Type B pancreatic cell (in vitro differentiated cells): ENCODE measurements at regions not wholly inside any gene's neighbourhood (a gene's known extent, or its start where the extent isn't known, plus 50 kb on each side); places are given as distances from the start of the nearest gene placed in this dataset.

Source experiments
- DNase-seq: peaks from one replicate; pipeline ENCODE4 v3.0.0; 2021; ENCODE audit warnings: mixed read lengths; ENCODE audit not compliant: unreplicated experiment; ENCODE audit errors: extremely low spot score
- H3K27ac Mint-ChIP-seq: 2 replicates; pipeline ENCODE4 v1.8.0; 2021; ENCODE audit warnings: mild to moderate bottlenecking, mixed read lengths
- H3K27me3 Mint-ChIP-seq: 2 replicates; pipeline ENCODE4 v1.8.0; 2021; ENCODE audit warnings: mixed read lengths
- H3K36me3 Mint-ChIP-seq: 2 replicates; pipeline ENCODE4 v1.8.0; 2021; ENCODE audit warnings: mixed read lengths
- H3K4me1 Mint-ChIP-seq: one replicate; pipeline ENCODE4 v1.8.0; 2021; ENCODE audit warnings: mixed read lengths; ENCODE audit not compliant: unreplicated experiment
- H3K4me3 Mint-ChIP-seq: 2 replicates; pipeline ENCODE4 v1.8.0; 2021; ENCODE audit warnings: mild to moderate bottlenecking, mixed read lengths
- H3K9me3 Mint-ChIP-seq: 2 replicates; pipeline ENCODE4 v1.8.0; 2021; ENCODE audit warnings: mixed read lengths
- TF ChIP-seq, protein P1 (sequence below): fragments of 200-600 bp; sonication (generic); conservative IDR thresholded peaks from 2 replicates; pipeline ENCODE4 v1.5.0; 2021; ENCODE audit warnings: antibody characterized with exemption, mild to moderate bottlenecking

DNA sequence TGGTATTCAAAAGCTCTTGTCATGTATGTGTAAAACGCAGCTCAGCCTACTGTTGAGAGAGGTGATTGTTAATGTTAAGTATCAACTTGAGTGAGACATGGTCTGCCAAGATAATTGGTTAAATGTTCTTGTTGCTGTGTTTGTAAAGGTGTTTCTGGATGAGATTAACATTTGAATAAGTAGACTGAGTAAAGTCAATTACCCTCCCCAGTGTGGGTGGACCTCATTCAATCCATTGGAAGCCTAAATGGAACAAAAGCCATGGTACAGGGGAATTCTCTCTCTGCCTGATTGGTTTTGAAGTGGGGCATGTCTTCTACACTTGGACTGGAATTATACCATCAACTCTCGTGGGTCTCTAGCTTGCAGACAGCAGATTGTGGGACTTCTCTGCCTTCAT lies 63.8 kb upstream of the RERGL start:
- Mint-ChIP-seq H3K4me1 (no peaks in the 10 kb centered on the region), H3K4me3 (no peak overlapping the region), H3K9me3 (peaks cover 4% of the 10 kb centered on the region), H3K27me3 (no peaks in the 10 kb centered on the region), H3K27ac (no peak overlapping the region), H3K36me3 (peaks cover 6% of the 10 kb centered on the region)
- DNase-seq = no peak
- TF ChIP-seq, protein P1, sequence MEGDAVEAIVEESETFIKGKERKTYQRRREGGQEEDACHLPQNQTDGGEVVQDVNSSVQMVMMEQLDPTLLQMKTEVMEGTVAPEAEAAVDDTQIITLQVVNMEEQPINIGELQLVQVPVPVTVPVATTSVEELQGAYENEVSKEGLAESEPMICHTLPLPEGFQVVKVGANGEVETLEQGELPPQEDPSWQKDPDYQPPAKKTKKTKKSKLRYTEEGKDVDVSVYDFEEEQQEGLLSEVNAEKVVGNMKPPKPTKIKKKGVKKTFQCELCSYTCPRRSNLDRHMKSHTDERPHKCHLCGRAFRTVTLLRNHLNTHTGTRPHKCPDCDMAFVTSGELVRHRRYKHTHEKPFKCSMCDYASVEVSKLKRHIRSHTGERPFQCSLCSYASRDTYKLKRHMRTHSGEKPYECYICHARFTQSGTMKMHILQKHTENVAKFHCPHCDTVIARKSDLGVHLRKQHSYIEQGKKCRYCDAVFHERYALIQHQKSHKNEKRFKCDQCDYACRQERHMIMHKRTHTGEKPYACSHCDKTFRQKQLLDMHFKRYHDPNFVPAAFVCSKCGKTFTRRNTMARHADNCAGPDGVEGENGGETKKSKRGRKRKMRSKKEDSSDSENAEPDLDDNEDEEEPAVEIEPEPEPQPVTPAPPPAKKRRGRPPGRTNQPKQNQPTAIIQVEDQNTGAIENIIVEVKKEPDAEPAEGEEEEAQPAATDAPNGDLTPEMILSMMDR = no peak

DNA sequence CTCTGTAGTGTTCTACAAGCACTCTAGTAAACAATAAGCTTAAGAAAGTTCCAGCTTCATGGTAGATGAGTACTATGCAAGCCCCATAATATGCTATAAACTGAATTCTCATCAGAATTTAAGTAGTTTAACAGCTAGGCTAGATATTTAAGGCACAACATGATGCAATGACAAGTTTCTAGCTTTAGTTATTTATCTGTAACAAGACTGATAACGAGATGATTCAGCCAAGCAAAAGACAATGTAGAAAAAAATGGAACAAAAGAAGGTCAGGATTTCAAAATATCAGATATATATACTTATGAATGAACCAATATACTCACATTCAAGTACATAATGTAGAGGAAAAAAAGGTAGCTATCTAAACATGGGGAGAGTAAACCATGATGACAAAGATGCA lies 61.0 kb upstream of the RERGL start:
- Mint-ChIP-seq H3K9me3 (no peaks in the 10 kb centered on the region), H3K4me1 (no peaks in the 10 kb centered on the region), H3K27me3 (no peaks in the 10 kb centered on the region), H3K36me3 (no peaks in the 10 kb centered on the region), H3K27ac (no peak overlapping the region), H3K4me3 (no peak overlapping the region)
- no peak for DNase-seq
- TF ChIP-seq, protein P1 = no peak

DNA sequence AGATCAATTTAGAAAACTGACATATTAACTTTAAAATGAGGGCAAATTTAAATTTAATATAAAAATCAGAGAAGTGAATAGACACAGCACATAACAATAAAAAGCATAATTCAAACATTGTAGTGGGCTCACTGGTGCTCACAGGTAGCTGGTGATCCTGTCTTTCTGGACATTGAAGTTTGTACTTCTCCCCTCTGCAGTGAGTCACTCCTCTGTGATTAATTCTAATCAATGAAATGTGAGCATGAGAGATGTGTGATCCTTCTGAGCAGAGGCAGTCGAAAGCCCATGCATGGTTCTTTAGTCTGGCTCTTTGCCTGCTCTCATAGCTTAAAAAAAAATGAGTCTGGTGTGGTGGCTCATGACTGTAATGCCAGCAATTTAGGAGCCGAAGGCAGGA lies 59.0 kb upstream of the RERGL start:
- no peak overlapping the region for H3K27ac Mint-ChIP-seq
- H3K9me3 Mint-ChIP-seq = no peaks in the 10 kb centered on the region
- no peaks in the 10 kb centered on the region for H3K4me1 Mint-ChIP-seq
- H3K4me3 Mint-ChIP-seq = no peak overlapping the region
- DNase-seq = no peak
- TF ChIP-seq, protein P1 = no peak
- H3K27me3 Mint-ChIP-seq = no peaks in the 10 kb centered on the region
- H3K36me3 Mint-ChIP-seq = no peaks in the 10 kb centered on the region

DNA sequence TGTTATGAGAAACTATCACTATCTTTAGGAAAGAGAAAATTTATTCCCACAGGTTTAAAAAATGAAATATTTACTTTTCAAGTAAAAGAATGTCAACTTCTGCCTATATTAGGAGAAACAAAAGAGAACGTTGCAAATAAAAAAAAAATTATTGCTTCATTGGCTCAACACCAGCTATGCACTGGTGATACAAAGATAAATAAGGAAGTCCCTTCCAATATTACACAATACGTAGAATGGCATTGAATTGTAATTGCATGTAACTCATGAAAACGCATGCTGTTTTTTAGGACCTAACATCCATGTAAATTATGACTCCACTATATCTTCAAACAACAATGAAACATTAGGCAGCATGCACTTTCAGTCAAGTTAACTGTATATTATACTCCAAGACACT lies 56.4 kb upstream of the RERGL start:
- no peak overlapping the region for H3K4me3 Mint-ChIP-seq
- no peaks in the 10 kb centered on the region for H3K36me3 Mint-ChIP-seq
- no peaks in the 10 kb centered on the region for H3K9me3 Mint-ChIP-seq
- no peaks in the 10 kb centered on the region for H3K27me3 Mint-ChIP-seq
- H3K27ac Mint-ChIP-seq = no peak overlapping the region
- H3K4me1 Mint-ChIP-seq = no peaks in the 10 kb centered on the region
- DNase-seq = no peak
- TF ChIP-seq, protein P1 = no peak

DNA sequence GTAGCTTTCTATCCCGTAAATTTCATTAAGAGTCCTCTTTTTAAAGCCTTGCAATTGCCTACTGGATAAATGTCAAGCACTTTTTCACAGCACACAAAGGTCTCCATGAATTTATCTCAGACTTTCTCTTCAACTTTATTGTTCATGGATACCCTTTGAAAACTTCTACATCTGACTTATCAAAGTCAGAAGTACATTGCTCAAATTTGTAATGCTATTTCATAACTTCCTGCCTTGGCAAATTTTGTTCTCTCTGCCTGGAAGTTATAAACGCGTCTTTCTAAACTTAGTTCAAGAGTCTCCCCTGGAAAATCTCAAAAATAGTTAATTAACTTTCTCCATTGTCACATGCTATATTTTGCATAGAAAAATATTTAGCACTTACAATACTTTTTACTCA lies 55.9 kb upstream of the RERGL start:
- TF ChIP-seq, protein P1 = no peak
- Mint-ChIP-seq H3K4me3 (no peak overlapping the region), H3K36me3 (no peaks in the 10 kb centered on the region), H3K4me1 (no peaks in the 10 kb centered on the region), H3K27ac (no peak overlapping the region), H3K27me3 (no peaks in the 10 kb centered on the region), H3K9me3 (no peaks in the 10 kb centered on the region)
- DNase-seq = no peak
